GM23338 (cell line): ENCODE measurements at regions not wholly inside any gene's neighbourhood (a gene's known extent, or its start where the extent isn't known, plus 50 kb on each side); places are given as distances from the start of the nearest gene placed in this dataset.

ENCODE experiments used
- CREB1 ChIP-seq: fragments of 250-450 bp; sonication (Bioruptor Pico); IDR thresholded peaks from 2 replicates; pipeline ENCODE4 v1.5.0; 2020; ENCODE audit warnings: low read depth, mild to moderate bottlenecking, moderate library complexity
- CTCF ChIP-seq, 2 experiments: fragments of 200-600 bp in 1 of 2; sonication (generic) in 1 of 2; conservative IDR thresholded peaks; 2 replicates each; pipeline versions ENCODE4 v1.5.1 to v1.6.1; 2016 to 2017; ENCODE audit warnings: antibody characterized with exemption in 2 of 2, low read depth in 2 of 2, mild to moderate bottlenecking in 2 of 2, moderate library complexity in 1 of 2
- EZH2 ChIP-seq: fragments of 200-600 bp; sonication (generic); IDR thresholded peaks from one replicate; pipeline ENCODE4 v1.8.0; 2017; ENCODE audit warnings: antibody characterized with exemption, mild to moderate bottlenecking, low read depth; ENCODE audit not compliant: unreplicated experiment
- EZH2phosphoT487 ChIP-seq: fragments of 200-600 bp; sonication (generic); IDR thresholded peaks from one replicate; pipeline ENCODE4 v1.8.1; 2018; ENCODE audit warnings: antibody characterized with exemption; ENCODE audit not compliant: unreplicated experiment
- JUNB ChIP-seq: IDR thresholded peaks from one replicate; pipeline ENCODE4 v1.6.1; 2016; ENCODE audit warnings: antibody characterized with exemption; ENCODE audit not compliant: unreplicated experiment
- POLR2AphosphoS5 ChIP-seq: IDR thresholded peaks from 2 replicates; pipeline ENCODE4 v1.6.1; 2016; ENCODE audit warnings: antibody characterized with exemption, low read depth
- REST ChIP-seq: IDR thresholded peaks from one replicate; pipeline ENCODE4 v1.6.1; 2018; ENCODE audit warnings: antibody characterized with exemption; ENCODE audit not compliant: unreplicated experiment
- STAT1 ChIP-seq: IDR thresholded peaks from one replicate; pipeline ENCODE4 v1.6.1; 2016; ENCODE audit warnings: antibody characterized with exemption; ENCODE audit not compliant: unreplicated experiment
- ZNF114 ChIP-seq: fragments of 250-450 bp; sonication (Bioruptor Pico); IDR thresholded peaks from 2 replicates; pipeline ENCODE4 v1.5.0; 2020; ENCODE audit warnings: mild to moderate bottlenecking, moderate library complexity
- ZNF331 ChIP-seq: fragments of 250-450 bp; sonication (Bioruptor Pico); IDR thresholded peaks from 2 replicates; pipeline ENCODE4 v1.5.0; 2020; ENCODE audit warnings: low read depth, mild to moderate bottlenecking, moderate library complexity
- ZNF462 ChIP-seq: fragments of 250-450 bp; sonication (Bioruptor Pico); IDR thresholded peaks from 2 replicates; pipeline ENCODE4 v1.5.0; 2020; ENCODE audit warnings: mild to moderate bottlenecking, moderate library complexity
- TF ChIP-seq, protein P1 (sequence below): IDR thresholded peaks from 2 replicates; pipeline ENCODE4 v1.6.1; 2016; ENCODE audit warnings: antibody characterized with exemption

DNA sequence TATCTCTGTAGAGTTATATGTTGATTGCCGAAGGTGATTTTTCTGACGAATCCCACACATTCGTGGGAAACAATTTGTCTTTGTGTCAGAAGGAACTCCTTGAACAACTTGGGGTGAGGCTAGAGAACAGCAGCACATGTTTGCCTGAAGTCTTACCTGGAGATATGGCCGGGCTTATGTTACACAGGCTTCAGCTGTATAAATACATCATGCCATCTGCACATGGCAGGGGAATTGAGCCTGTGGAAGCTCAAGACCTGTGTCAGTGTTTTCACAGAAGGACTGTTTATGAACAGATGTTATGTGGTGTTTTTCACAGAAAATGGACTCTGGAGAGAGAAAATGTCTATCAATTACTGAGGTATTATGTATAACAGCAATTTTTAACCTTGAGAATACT lies 203.6 kb upstream of the MDFIC2 start:
- TF ChIP-seq POLR2AphosphoS5 (no peak), CTCF (conservative IDR thresholded peaks at IDR 0.05; ENCODE audit: low read depth in 2 of 2) (no peak), EZH2 (no peak), REST (no peak), EZH2phosphoT487 (no peak), JUNB (no peak), CREB1 (CRISPR knock-in tag) (no peak), ZNF331 (CRISPR knock-in tag) (no peak), ZNF462 (CRISPR knock-in tag) (no peak), STAT1 (no peak), ZNF114 (CRISPR knock-in tag) (no peak)
- TF ChIP-seq, protein P1, sequence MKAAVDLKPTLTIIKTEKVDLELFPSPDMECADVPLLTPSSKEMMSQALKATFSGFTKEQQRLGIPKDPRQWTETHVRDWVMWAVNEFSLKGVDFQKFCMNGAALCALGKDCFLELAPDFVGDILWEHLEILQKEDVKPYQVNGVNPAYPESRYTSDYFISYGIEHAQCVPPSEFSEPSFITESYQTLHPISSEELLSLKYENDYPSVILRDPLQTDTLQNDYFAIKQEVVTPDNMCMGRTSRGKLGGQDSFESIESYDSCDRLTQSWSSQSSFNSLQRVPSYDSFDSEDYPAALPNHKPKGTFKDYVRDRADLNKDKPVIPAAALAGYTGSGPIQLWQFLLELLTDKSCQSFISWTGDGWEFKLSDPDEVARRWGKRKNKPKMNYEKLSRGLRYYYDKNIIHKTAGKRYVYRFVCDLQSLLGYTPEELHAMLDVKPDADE = no peak
